ENCODE measurements at regions not wholly inside any gene's neighbourhood (a gene's known extent, or its start where the extent isn't known, plus 50 kb on each side); places are given as distances from the start of the nearest gene placed in this dataset.

DNA sequence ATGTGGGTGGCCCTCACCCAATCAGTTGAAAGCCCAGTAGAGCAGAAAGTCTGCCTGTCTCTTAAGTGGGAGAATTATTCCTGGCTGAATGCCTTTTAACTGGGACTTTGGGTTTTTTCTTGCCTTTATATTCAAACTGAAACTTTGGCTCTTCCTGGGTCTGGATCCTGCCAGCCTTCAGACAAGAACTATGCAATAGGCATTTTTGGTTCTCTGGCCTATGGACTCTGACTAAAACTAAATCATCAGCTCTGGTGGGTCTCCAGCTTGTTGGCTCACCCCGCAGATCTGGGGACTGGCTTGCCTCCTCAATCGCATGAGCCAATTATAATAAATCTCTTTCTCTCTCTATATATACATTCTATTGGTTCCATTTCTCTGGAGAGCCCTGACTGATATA, 173.0 kb upstream of the IGF1 start:
- TF ChIP-seq ZNF704 (tag by site-specific recombination; IDR thresholded peaks at IDR 0.05) (no peak), ZNF792 (tag by site-specific recombination; IDR thresholded peaks at IDR 0.05) (no peak), GLI2 (tag by site-specific recombination; IDR thresholded peaks at IDR 0.05; ENCODE audit: borderline replicate concordance, low read depth) (no peak), ZNF121 (tag by site-specific recombination; IDR thresholded peaks at IDR 0.05) (no peak), ZSCAN23 (tag by site-specific recombination; IDR thresholded peaks at IDR 0.05) (no peak), KLF7 (tag by site-specific recombination; IDR thresholded peaks at IDR 0.05; ENCODE audit: borderline replicate concordance) (no peak), ZIC2 (tag by site-specific recombination; IDR thresholded peaks at IDR 0.05) (no peak)
- TF ChIP-seq, protein P1, sequence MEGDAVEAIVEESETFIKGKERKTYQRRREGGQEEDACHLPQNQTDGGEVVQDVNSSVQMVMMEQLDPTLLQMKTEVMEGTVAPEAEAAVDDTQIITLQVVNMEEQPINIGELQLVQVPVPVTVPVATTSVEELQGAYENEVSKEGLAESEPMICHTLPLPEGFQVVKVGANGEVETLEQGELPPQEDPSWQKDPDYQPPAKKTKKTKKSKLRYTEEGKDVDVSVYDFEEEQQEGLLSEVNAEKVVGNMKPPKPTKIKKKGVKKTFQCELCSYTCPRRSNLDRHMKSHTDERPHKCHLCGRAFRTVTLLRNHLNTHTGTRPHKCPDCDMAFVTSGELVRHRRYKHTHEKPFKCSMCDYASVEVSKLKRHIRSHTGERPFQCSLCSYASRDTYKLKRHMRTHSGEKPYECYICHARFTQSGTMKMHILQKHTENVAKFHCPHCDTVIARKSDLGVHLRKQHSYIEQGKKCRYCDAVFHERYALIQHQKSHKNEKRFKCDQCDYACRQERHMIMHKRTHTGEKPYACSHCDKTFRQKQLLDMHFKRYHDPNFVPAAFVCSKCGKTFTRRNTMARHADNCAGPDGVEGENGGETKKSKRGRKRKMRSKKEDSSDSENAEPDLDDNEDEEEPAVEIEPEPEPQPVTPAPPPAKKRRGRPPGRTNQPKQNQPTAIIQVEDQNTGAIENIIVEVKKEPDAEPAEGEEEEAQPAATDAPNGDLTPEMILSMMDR (tag by site-specific recombination; IDR thresholded peaks at IDR 0.05), result no peak
- TF ChIP-seq, protein P2, sequence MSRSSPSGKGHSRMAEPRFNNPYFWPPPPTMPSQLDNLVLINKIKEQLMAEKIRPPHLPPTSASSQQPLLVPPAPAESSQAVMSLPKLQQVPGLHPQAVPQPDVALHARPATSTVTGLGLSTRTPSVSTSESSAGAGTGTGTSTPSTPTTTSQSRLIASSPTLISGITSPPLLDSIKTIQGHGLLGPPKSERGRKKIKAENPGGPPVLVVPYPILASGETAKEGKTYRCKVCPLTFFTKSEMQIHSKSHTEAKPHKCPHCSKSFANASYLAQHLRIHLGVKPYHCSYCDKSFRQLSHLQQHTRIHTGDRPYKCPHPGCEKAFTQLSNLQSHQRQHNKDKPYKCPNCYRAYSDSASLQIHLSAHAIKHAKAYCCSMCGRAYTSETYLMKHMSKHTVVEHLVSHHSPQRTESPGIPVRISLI (tag by site-specific recombination; IDR thresholded peaks at IDR 0.05), result no peak
- TF ChIP-seq, protein P3, sequence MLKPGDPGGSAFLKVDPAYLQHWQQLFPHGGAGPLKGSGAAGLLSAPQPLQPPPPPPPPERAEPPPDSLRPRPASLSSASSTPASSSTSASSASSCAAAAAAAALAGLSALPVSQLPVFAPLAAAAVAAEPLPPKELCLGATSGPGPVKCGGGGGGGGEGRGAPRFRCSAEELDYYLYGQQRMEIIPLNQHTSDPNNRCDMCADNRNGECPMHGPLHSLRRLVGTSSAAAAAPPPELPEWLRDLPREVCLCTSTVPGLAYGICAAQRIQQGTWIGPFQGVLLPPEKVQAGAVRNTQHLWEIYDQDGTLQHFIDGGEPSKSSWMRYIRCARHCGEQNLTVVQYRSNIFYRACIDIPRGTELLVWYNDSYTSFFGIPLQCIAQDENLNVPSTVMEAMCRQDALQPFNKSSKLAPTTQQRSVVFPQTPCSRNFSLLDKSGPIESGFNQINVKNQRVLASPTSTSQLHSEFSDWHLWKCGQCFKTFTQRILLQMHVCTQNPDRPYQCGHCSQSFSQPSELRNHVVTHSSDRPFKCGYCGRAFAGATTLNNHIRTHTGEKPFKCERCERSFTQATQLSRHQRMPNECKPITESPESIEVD (tag by site-specific recombination; IDR thresholded peaks at IDR 0.05), result no peak
